ENCODE measurements at regions not wholly inside any gene's neighbourhood (a gene's known extent, or its start where the extent isn't known, plus 50 kb on each side); places are given as distances from the start of the nearest gene placed in this dataset.

GRCh38 chr6:56335726-56336125 lies 88.3 kb upstream of the COL21A1 start:
- TF ChIP-seq CTCF (IDR thresholded peaks at IDR 0.05) = no peak
- TF ChIP-seq ZFX (IDR thresholded peaks at IDR 0.05; ENCODE audit: borderline replicate concordance) = no peak

Data from 22Rv1 (cell line).